ENCODE measurements at regions not wholly inside any gene's neighbourhood (a gene's known extent, or its start where the extent isn't known, plus 50 kb on each side); places are given as distances from the start of the nearest gene placed in this dataset.
"Not testable (repeated sequence)": the region's sequence is repeated elsewhere in the genome, so short reads cannot be mapped to it uniquely, and the experiment has no call there.

GRCh38 chrX:46036508-46036907, 508.7 kb downstream of the ZNF674 start:
- Mint-ChIP-seq H3K36me3 (ENCODE audit: low read depth) (no peaks in the 10 kb centered on the region), H3K4me1 (ENCODE audit: low read depth) (no peaks in the 10 kb centered on the region)

GRCh38 chrX:46034868-46035267, 510.4 kb downstream of the ZNF674 start:
- no peaks in the 10 kb centered on the region for H3K36me3 Mint-ChIP-seq (ENCODE audit: low read depth)
- no peaks in the 10 kb centered on the region for H3K4me1 Mint-ChIP-seq (ENCODE audit: low read depth)
- no peak overlapping the region for H3K27ac Mint-ChIP-seq
- H3K9me3 Mint-ChIP-seq: no peaks in the 10 kb centered on the region
- H3K27me3 Mint-ChIP-seq: peaks cover 5% of the 10 kb centered on the region
- no peak overlapping the region for H3K4me3 Mint-ChIP-seq

More at GRCh38 chrX:46036508-46036907, 508.7 kb downstream of the ZNF674 start:
- Mint-ChIP-seq H3K27ac (no peak overlapping the region), H3K4me3 (no peak overlapping the region), H3K9me3 (peaks cover 5% of the 10 kb centered on the region), H3K27me3 (peaks cover 7% of the 10 kb centered on the region)

GRCh38 chrX:46029777-46030176, 515.4 kb downstream of the ZNF674 start:
- H3K4me3 Mint-ChIP-seq: no peak overlapping the region
- no peaks in the 10 kb centered on the region for H3K36me3 Mint-ChIP-seq (ENCODE audit: low read depth)
- H3K27me3 Mint-ChIP-seq: peaks cover 8% of the 10 kb centered on the region
- no peaks in the 10 kb centered on the region for H3K4me1 Mint-ChIP-seq (ENCODE audit: low read depth)
- no peaks in the 10 kb centered on the region for H3K9me3 Mint-ChIP-seq
- no peak overlapping the region for H3K27ac Mint-ChIP-seq

DNA sequence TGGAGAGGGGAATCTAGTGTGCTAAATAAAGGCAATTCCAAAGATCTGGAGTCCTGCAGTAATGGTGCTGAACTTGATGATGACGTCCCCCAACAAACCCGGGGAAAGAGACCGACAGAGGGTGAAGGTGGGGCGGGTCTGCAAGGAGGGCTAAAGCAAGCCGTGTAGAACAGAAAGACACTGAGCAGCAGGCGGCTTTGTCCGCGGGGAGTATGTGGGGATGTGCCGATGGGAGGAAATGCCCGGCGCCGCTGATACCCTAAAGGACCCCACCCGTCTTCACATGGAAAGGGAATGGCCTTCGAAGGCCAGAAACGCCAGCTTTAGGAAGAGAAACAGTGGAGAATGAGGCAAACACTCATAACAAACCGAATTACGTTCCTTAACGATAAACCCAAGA, 528.9 kb downstream of the ZNF674 start:
- Mint-ChIP-seq H3K4me3 (no peak overlapping the region), H3K36me3 (ENCODE audit: low read depth) (no peaks in the 10 kb centered on the region), H3K27me3 (no peaks in the 10 kb centered on the region), H3K27ac (no peak overlapping the region), H3K9me3 (no peaks in the 10 kb centered on the region), H3K4me1 (ENCODE audit: low read depth) (no peaks in the 10 kb centered on the region)

DNA sequence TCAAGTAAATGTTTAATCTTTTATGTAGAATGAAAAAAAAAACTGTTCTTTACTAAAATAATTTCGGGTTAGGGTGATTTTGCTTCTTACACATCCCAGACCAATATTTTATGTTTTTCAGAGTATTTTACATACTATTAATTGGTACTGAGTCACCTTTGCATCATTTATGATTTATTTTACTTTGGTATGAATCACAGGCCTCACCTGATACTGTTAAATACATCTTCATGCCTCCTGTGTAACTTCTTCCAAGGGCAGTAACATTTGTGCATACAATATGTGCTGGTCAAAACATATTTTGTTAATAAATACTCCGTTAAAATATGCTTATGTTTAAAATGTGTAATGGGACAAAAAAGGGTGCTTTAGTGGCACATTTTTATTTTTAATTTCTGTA, 529.6 kb downstream of the ZNF674 start:
- Mint-ChIP-seq H3K4me3 (no peak overlapping the region), H3K4me1 (ENCODE audit: low read depth) (no peaks in the 10 kb centered on the region), H3K36me3 (ENCODE audit: low read depth) (no peaks in the 10 kb centered on the region), H3K9me3 (no peaks in the 10 kb centered on the region), H3K27me3 (no peaks in the 10 kb centered on the region), H3K27ac (no peak overlapping the region)

GRCh38 chrX:45992402-45993123, 552.7 kb downstream of the ZNF674 start:
- Mint-ChIP-seq H3K4me1 (ENCODE audit: low read depth) (no peaks in the 10 kb centered on the region), H3K27me3 (peaks cover 6% of the 10 kb centered on the region), H3K4me3 (no peak overlapping the region), H3K27ac (no peak overlapping the region), H3K9me3 (peaks cover 5% of the 10 kb centered on the region), H3K36me3 (ENCODE audit: low read depth) (no peaks in the 10 kb centered on the region)

- H3K4me1 Mint-ChIP-seq (ENCODE audit: low read depth): no peaks in the 10 kb centered on the region
These were observed 558.2 kb downstream of the ZNF674 start for GRCh38 chrX:45986971-45987370.

GRCh38 chrX:45986081-45986480, 559.1 kb downstream of the ZNF674 start:
- no peak overlapping the region for H3K27ac Mint-ChIP-seq
- no peaks in the 10 kb centered on the region for H3K36me3 Mint-ChIP-seq (ENCODE audit: low read depth)
- no peaks in the 10 kb centered on the region for H3K27me3 Mint-ChIP-seq
- no peaks in the 10 kb centered on the region for H3K4me1 Mint-ChIP-seq (ENCODE audit: low read depth)
- no peak overlapping the region for H3K4me3 Mint-ChIP-seq
- H3K9me3 Mint-ChIP-seq: no peaks in the 10 kb centered on the region

More at GRCh38 chrX:45986971-45987370, 558.2 kb downstream of the ZNF674 start:
- no peaks in the 10 kb centered on the region for H3K27me3 Mint-ChIP-seq
- no peak overlapping the region for H3K27ac Mint-ChIP-seq
- H3K9me3 Mint-ChIP-seq: peaks cover under 1% of the 10 kb centered on the region
- no peak overlapping the region for H3K4me3 Mint-ChIP-seq
- no peaks in the 10 kb centered on the region for H3K36me3 Mint-ChIP-seq (ENCODE audit: low read depth)

DNA sequence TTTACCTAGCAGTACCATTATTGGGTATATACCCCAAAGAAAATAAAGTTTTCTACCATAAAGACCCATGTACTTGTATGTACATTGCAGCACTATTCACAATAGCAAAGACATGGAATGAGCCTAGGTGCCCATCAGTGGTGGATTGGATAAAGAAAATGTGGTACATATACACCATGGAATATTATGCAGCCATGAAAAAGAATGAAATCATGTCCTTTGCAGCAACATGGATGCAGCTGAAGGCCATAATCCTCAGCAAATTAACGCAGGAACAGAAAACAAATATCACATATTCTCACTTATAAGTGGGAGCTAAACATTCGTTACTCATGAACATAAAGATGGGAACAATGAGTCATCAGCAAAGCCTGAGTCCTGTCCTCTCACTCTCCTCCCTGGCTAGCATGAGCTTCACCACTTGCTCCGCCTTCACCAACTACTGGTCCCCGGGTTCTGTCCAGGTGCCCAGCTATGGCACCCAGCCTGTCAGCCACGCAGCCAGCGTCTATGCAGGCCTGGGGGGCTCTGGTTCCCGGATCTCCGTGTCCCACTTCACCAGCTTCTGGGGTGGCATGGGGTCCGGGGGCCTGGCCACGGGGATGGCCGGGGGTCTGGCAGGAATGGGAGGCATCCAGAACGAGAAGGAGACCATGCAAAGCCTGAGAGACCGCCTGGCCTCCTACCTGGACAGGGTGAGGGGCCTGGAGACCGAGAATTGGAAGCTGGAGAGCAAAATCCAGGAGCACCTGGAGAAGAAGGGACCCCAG, 562.1 kb downstream of the ZNF674 start:
- H3K27me3 Mint-ChIP-seq, H3K4me3 Mint-ChIP-seq, H3K9me3 Mint-ChIP-seq: not testable (repeated sequence)

DNA sequence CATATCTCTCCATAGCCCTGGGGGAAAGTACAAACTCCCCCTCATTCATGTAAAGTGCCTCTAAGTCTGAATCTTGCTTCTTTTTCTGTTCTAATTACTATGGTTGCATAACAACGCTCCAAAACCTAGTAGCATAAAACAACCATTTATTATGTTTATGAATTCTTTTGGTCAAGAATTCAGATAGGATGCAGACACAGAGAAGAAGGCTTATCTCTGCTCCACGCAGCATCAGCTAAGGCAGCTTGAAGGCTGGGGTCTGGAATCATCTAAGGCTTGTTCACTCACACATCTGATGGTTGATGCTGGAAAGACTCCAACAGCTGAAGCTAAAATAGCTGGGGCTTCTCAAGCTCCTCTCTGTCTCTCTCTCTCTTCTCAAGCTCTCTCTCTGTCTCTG, 564.5 kb downstream of the ZNF674 start:
- Mint-ChIP-seq H3K4me3 (no peak overlapping the region), H3K36me3 (ENCODE audit: low read depth) (no peaks in the 10 kb centered on the region), H3K4me1 (ENCODE audit: low read depth) (no peaks in the 10 kb centered on the region), H3K9me3 (no peaks in the 10 kb centered on the region), H3K27me3 (peaks cover 12% of the 10 kb centered on the region), H3K27ac (no peak overlapping the region)

More for the DNA sequence above, 562.1 kb downstream of the ZNF674 start:
- H3K27ac Mint-ChIP-seq; H3K4me1 Mint-ChIP-seq (ENCODE audit: low read depth); H3K36me3 Mint-ChIP-seq (ENCODE audit: low read depth): not testable (repeated sequence)

DNA sequence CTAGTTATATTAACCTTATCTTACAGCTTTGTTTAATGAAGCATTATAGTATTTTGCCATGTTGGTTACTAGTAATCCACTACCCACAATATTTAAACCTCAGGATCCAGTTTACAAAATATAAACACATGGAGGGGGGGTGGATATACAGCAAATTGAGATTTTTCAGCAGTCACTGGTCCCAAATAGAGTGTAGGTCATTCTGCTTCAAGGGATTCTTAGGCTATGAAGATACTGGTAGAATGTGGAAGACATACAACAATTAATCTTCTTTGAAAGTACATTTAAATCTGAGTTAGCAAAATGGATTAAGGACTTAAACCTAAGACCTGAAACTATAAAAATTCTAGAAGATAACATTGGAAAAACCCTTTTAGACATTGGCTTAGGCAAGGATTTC, 569.6 kb downstream of the ZNF674 start:
- H3K4me1 Mint-ChIP-seq (ENCODE audit: low read depth): no peaks in the 10 kb centered on the region

DNA sequence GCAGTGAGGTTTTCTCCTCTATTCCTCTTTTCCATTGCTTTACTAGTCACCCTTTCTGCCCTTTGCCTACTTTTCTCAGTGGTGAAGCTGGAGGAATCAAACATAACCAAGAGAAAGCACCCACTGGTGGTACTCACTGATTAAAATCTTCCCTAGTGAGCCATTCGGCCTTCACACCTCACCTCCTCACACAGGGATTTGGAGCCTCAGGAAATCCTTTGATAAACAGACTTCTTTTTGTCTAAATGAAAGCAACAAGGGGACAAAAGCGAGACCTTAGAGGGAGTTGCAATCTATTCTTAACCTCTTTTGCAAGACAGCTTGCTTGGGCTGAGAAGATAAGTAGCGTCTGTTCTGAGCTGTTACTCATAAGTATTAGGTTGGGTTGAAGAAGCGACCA, 572.6 kb downstream of the ZNF674 start:
- Mint-ChIP-seq H3K36me3 (ENCODE audit: low read depth) (no peaks in the 10 kb centered on the region), H3K27me3 (peaks cover 5% of the 10 kb centered on the region), H3K9me3 (no peaks in the 10 kb centered on the region), H3K27ac (no peak overlapping the region), H3K4me1 (ENCODE audit: low read depth) (no peaks in the 10 kb centered on the region), H3K4me3 (no peak overlapping the region)

More for the DNA sequence above, 569.6 kb downstream of the ZNF674 start:
- Mint-ChIP-seq H3K27me3 (peaks cover 12% of the 10 kb centered on the region), H3K27ac (no peak overlapping the region), H3K4me3 (no peak overlapping the region), H3K36me3 (ENCODE audit: low read depth) (no peaks in the 10 kb centered on the region), H3K9me3 (no peaks in the 10 kb centered on the region)

DNA sequence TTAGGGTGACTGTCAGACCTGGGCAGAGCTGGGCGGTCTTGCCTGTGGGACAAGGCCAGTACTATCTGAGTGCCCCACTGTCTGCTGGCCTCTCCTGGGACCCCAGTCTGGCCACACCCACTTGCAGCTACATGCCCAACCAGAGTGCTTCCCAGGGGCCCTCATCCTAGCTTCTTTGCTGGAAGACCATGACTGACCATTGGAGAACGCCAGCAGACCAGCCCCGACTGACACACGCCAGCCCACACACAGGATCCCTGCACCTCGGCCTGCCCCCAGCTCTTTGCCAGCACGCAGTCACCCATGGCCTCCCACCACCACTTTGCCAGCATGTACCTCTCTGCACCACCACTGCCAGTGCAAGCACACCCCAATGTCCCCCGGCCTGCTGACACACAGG, 585.7 kb downstream of the ZNF674 start:
- H3K27ac Mint-ChIP-seq: no peak overlapping the region
- peaks cover 6% of the 10 kb centered on the region for H3K9me3 Mint-ChIP-seq
- no peaks in the 10 kb centered on the region for H3K36me3 Mint-ChIP-seq (ENCODE audit: low read depth)
- H3K4me3 Mint-ChIP-seq: no peak overlapping the region
- no peaks in the 10 kb centered on the region for H3K27me3 Mint-ChIP-seq
- no peaks in the 10 kb centered on the region for H3K4me1 Mint-ChIP-seq (ENCODE audit: low read depth)

GRCh38 chrX:45956191-45956870, 588.9 kb downstream of the ZNF674 start:
- Mint-ChIP-seq H3K36me3 (ENCODE audit: low read depth) (no peaks in the 10 kb centered on the region), H3K27me3 (no peaks in the 10 kb centered on the region), H3K4me3 (no peak overlapping the region), H3K9me3 (no peaks in the 10 kb centered on the region), H3K27ac (no peak overlapping the region), H3K4me1 (ENCODE audit: low read depth) (no peaks in the 10 kb centered on the region)

GRCh38 chrX:45955661-45956060, 589.6 kb downstream of the ZNF674 start:
- Mint-ChIP-seq H3K27me3 (no peaks in the 10 kb centered on the region), H3K27ac (no peak overlapping the region), H3K4me1 (ENCODE audit: low read depth) (no peaks in the 10 kb centered on the region), H3K9me3 (no peaks in the 10 kb centered on the region), H3K4me3 (no peak overlapping the region), H3K36me3 (ENCODE audit: low read depth) (no peaks in the 10 kb centered on the region)
